ENCODE measurements at regions not wholly inside any gene's neighbourhood (a gene's known extent, or its start where the extent isn't known, plus 50 kb on each side); places are given as distances from the start of the nearest gene placed in this dataset.
"Not testable (repeated sequence)": the region's sequence is repeated elsewhere in the genome, so short reads cannot be mapped to it uniquely, and the experiment has no call there.

GRCh38 chr9:29150606-29151005 is 1577.3 kb upstream of the C9orf72 start:
- Histone ChIP-seq H3K9me3 (ENCODE audit: low read depth, low read length) (no peaks in the 10 kb centered on the region), H3K4me3 (ENCODE audit: low read length) (no peak overlapping the region), H3K4me1 (ENCODE audit: insufficient read depth, low read length) (no peaks in the 10 kb centered on the region), H3K27me3 (ENCODE audit: insufficient read depth, low read length) (no peaks in the 10 kb centered on the region)

GRCh38 chr9:29160763-29161353 is 1587.6 kb upstream of the C9orf72 start:
- H3K4me3 ChIP-seq (ENCODE audit: low read length) = no peak overlapping the region
- no peaks in the 10 kb centered on the region for H3K27me3 ChIP-seq (ENCODE audit: insufficient read depth, low read length)
- no peaks in the 10 kb centered on the region for H3K4me1 ChIP-seq (ENCODE audit: insufficient read depth, low read length)
- H3K9me3 ChIP-seq (ENCODE audit: low read depth, low read length) = no peaks in the 10 kb centered on the region

- Histone ChIP-seq H3K9me3 (ENCODE audit: low read depth, low read length) (no peaks in the 10 kb centered on the region), H3K4me3 (ENCODE audit: low read length) (no peak overlapping the region), H3K27me3 (ENCODE audit: insufficient read depth, low read length) (no peaks in the 10 kb centered on the region), H3K4me1 (ENCODE audit: insufficient read depth, low read length) (no peaks in the 10 kb centered on the region)
Measured at GRCh38 chr9:29174136-29174535, 1600.9 kb upstream of the C9orf72 start.

GRCh38 chr9:29176231-29176630 is 1603.0 kb upstream of the C9orf72 start:
- H3K4me1 ChIP-seq (ENCODE audit: insufficient read depth, low read length) = no peaks in the 10 kb centered on the region
- no peaks in the 10 kb centered on the region for H3K9me3 ChIP-seq (ENCODE audit: low read depth, low read length)
- H3K4me3 ChIP-seq (ENCODE audit: low read length) = no peak overlapping the region
- H3K27me3 ChIP-seq (ENCODE audit: insufficient read depth, low read length) = no peaks in the 10 kb centered on the region

- no peaks in the 10 kb centered on the region for H3K9me3 ChIP-seq (ENCODE audit: low read depth, low read length)
- no peaks in the 10 kb centered on the region for H3K27me3 ChIP-seq (ENCODE audit: insufficient read depth, low read length)
- H3K4me3 ChIP-seq (ENCODE audit: low read length) = no peak overlapping the region
- no peaks in the 10 kb centered on the region for H3K4me1 ChIP-seq (ENCODE audit: insufficient read depth, low read length)
Measured at GRCh38 chr9:29176786-29177185, 1603.5 kb upstream of the C9orf72 start.

GRCh38 chr9:29183971-29184370 is 1610.7 kb upstream of the C9orf72 start:
- Histone ChIP-seq H3K4me3 (ENCODE audit: low read length) (no peak overlapping the region), H3K4me1 (ENCODE audit: insufficient read depth, low read length) (no peaks in the 10 kb centered on the region), H3K27me3 (ENCODE audit: insufficient read depth, low read length) (no peaks in the 10 kb centered on the region), H3K9me3 (ENCODE audit: low read depth, low read length) (no peaks in the 10 kb centered on the region)

- not testable (repeated sequence) for H3K4me3 ChIP-seq (ENCODE audit: low read length); H3K4me1 ChIP-seq (ENCODE audit: insufficient read depth, low read length); H3K9me3 ChIP-seq (ENCODE audit: low read depth, low read length); H3K27me3 ChIP-seq (ENCODE audit: insufficient read depth, low read length)
Measured at GRCh38 chr9:29188771-29189170, 1615.5 kb upstream of the C9orf72 start.

- H3K4me1 ChIP-seq (ENCODE audit: insufficient read depth, low read length); H3K4me3 ChIP-seq (ENCODE audit: low read length); H3K27me3 ChIP-seq (ENCODE audit: insufficient read depth, low read length); H3K9me3 ChIP-seq (ENCODE audit: low read depth, low read length): not testable (repeated sequence)
Measured at GRCh38 chr9:29189221-29189620, 1615.9 kb upstream of the C9orf72 start.

GRCh38 chr9:29198861-29199260 is 1625.6 kb upstream of the C9orf72 start:
- H3K9me3 ChIP-seq (ENCODE audit: low read depth, low read length) = no peaks in the 10 kb centered on the region
- H3K4me1 ChIP-seq (ENCODE audit: insufficient read depth, low read length) = no peaks in the 10 kb centered on the region
- no peak overlapping the region for H3K4me3 ChIP-seq (ENCODE audit: low read length)
- no peaks in the 10 kb centered on the region for H3K27me3 ChIP-seq (ENCODE audit: insufficient read depth, low read length)

GRCh38 chr9:29199975-29200374 is 1626.7 kb upstream of the C9orf72 start:
- Histone ChIP-seq H3K27me3 (ENCODE audit: insufficient read depth, low read length) (no peaks in the 10 kb centered on the region), H3K4me1 (ENCODE audit: insufficient read depth, low read length) (no peaks in the 10 kb centered on the region), H3K4me3 (ENCODE audit: low read length) (no peak overlapping the region)

GRCh38 chr9:29200650-29201049 is 1627.4 kb upstream of the C9orf72 start:
- Histone ChIP-seq H3K4me3 (ENCODE audit: low read length) (no peak overlapping the region), H3K4me1 (ENCODE audit: insufficient read depth, low read length) (no peaks in the 10 kb centered on the region), H3K27me3 (ENCODE audit: insufficient read depth, low read length) (no peaks in the 10 kb centered on the region), H3K9me3 (ENCODE audit: low read depth, low read length) (no peaks in the 10 kb centered on the region)

More at GRCh38 chr9:29199975-29200374, 1626.7 kb upstream of the C9orf72 start:
- no peaks in the 10 kb centered on the region for H3K9me3 ChIP-seq (ENCODE audit: low read depth, low read length)

GRCh38 chr9:29203244-29203930 is 1630.1 kb upstream of the C9orf72 start:
- Histone ChIP-seq H3K9me3 (ENCODE audit: low read depth, low read length) (no peaks in the 10 kb centered on the region), H3K27me3 (ENCODE audit: insufficient read depth, low read length) (no peaks in the 10 kb centered on the region), H3K4me3 (ENCODE audit: low read length) (no peak overlapping the region), H3K4me1 (ENCODE audit: insufficient read depth, low read length) (no peaks in the 10 kb centered on the region)

- Histone ChIP-seq H3K27me3 (ENCODE audit: insufficient read depth, low read length) (peaks cover 43% of the 10 kb centered on the region), H3K4me3 (ENCODE audit: low read length) (no peak overlapping the region), H3K4me1 (ENCODE audit: insufficient read depth, low read length) (peaks cover 11% of the 10 kb centered on the region), H3K9me3 (ENCODE audit: low read depth, low read length) (no peaks in the 10 kb centered on the region)
Measured at GRCh38 chr9:29208670-29209069, 1635.4 kb upstream of the C9orf72 start.

GRCh38 chr9:29209748-29210291 is 1636.5 kb upstream of the C9orf72 start:
- Histone ChIP-seq H3K4me1 (ENCODE audit: insufficient read depth, low read length) (peaks cover 11% of the 10 kb centered on the region), H3K27me3 (ENCODE audit: insufficient read depth, low read length) (peaks cover 54% of the 10 kb centered on the region), H3K9me3 (ENCODE audit: low read depth, low read length) (no peaks in the 10 kb centered on the region), H3K4me3 (ENCODE audit: low read length) (no peak overlapping the region)

- peaks cover 65% of the 10 kb centered on the region for H3K27me3 ChIP-seq (ENCODE audit: insufficient read depth, low read length)
Measured at GRCh38 chr9:29211003-29211579, 1637.8 kb upstream of the C9orf72 start.

More at GRCh38 chr9:29211003-29211579, 1637.8 kb upstream of the C9orf72 start:
- no peaks in the 10 kb centered on the region for H3K9me3 ChIP-seq (ENCODE audit: low read depth, low read length)
- no peak overlapping the region for H3K4me3 ChIP-seq (ENCODE audit: low read length)
- H3K4me1 ChIP-seq (ENCODE audit: insufficient read depth, low read length) = peaks cover 11% of the 10 kb centered on the region
